SKM-1 treated with dmso at 0.1 percent for 144 hours (cell line): ENCODE measurements at regions not wholly inside any gene's neighbourhood (a gene's known extent, or its start where the extent isn't known, plus 50 kb on each side); places are given as distances from the start of the nearest gene placed in this dataset.

Experiments
- DNase-seq: peaks from one replicate; lab custom pipeline; 2025; ENCODE audit not compliant: unreplicated experiment; lab: John Stamatoyannopoulos, UW

DNA sequence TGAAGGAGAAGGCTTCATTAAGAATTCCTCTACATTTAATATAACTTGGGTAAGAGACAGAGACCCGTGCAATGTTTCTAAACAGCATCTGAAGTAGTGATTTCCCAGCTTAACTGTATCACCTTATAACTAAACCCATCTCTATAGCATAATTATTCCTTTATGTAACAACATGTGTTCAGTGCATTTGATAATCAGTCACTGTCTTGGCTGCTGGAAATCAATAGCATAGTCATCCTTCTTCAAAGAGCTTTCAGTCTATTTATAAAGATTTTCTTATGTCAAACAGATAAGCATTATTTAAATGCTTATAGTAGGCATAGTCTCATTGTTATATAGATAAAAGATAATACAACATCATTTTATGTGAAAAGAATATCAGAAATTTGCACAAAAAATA, 80.1 kb upstream of the TYRP1 start:
- no peak for DNase-seq

DNA sequence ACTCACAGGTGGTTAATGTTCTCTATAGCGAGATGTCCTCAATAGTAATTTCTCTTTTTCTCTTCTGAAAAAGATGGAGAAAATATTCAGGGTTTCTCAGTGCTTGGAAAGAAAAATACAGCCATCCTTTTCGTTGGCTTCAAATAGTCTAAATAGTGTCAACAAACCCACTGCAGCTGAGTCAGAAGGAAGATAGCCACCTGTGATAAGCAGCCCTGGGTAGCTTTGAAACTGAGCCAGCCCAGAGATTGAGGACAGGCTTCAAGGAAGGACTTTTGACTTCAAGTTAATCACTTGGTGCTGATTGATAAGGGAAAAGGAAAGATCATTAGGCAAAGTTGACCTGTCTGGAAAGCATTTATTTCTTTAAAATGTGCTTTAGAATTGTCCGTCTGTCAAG, 78.7 kb upstream of the TYRP1 start:
- no peak for DNase-seq

DNA sequence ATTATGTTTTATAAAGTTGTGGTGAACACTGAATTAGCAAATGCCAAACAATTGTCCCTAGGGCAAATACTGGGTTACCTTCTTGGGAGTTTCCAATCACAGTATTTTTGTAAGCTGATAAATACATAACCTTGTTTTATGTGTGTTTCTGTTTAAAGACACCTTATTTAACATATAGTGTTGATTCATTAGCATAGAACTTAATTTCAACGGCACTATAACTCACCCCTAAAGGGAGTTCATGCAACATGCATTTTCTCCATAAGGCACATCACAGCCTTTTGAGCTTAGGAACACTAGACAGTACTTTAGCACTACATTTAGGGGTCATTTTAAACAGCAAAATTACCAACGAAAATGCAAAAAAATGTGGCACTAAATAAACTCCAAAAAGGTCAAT, 74.2 kb upstream of the TYRP1 start:
- DNase-seq = no peak

DNA sequence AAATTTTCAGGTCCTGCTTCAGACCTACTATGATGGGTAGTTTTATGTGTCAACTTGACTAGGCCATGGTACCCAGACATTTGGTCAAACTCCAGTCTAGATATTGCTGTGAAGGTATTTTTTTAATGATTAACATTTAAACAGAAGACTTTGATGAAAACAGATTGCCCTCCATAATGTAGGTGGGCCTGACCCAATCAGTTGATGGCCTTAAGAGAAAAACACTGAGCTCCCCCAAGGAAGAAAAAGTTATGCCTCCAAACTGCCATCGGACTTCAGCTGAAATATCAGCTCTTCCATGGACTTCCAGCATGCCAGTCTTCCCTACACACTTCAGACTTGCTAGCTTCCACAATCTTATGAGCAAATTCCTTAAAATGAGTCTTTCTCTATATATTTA, 67.3 kb upstream of the TYRP1 start:
- no peak for DNase-seq

DNA sequence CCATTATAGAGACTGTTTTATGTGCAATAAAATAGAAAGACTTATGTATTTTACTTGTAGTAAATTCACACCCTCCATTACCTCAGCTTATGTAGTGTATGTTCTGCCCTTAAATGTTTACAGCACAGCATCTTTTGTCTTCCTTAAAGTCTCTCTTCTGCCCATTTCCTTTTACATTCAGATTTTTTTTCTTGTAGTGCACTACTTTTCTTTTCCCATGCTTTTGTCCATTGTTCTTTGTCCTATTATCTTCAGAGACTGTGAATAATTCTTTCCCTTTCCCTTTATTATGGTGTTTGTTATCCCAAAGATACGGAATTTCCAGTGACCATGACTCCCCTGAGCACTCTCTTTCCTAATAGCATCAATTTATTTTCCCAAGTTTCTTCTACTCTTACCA, 66.1 kb upstream of the TYRP1 start:
- no peak for DNase-seq

DNA sequence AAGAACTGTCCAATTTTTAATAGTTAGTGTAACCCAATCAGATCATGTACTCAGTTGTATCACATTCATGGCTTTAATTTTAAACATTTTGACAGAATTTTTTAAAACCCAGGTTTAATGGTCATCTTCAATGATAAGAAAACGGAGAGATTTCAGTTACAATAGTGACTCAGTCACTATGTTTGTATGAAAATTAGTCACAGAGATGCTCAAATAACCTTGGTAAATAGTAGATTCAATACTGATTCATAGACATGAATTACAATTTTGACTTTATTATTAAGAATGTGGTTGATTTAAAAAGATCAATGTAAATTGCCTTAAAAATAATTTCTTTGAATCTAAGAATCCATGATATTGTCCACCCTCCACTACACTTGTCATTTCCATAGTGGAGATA, 64.6 kb upstream of the TYRP1 start:
- DNase-seq = no peak

DNA sequence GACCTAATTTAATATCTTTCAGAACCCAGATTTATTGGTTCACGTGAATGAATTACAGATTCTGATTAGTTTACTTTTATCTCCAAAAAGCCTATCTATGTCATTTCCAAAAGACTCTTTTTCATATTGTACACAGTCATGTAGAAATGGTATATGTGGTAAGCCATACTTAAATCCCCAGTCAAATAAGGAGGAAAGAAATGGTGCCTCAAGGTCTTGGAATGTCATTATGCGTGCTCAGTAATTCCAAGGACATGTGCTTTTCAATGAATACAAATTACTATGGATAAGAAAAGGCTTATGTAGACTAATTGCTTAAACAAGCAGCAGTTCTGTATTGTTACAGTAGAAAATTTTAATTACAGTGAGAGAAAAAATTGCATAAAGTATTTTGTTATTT, 64.1 kb upstream of the TYRP1 start:
- DNase-seq = no peak

DNA sequence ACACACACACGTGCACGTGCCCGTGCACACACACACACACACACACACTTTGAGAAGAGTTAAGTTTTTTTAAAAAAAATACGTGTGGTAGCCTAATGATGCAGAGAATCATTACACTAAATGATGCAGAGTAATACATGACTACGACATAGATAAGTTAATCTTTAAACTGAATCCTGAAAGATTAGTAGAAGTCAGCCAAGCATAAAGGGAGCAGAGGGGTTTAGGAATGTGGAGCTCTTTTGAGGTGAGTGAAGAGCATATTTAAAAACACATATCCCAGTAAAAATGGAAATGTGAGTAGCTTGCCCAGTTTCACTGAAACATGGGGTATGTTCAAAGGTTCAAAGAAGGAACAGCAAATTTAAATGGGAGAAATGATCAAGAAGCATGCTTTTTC, 61.3 kb upstream of the TYRP1 start:
- DNase-seq = no peak

DNA sequence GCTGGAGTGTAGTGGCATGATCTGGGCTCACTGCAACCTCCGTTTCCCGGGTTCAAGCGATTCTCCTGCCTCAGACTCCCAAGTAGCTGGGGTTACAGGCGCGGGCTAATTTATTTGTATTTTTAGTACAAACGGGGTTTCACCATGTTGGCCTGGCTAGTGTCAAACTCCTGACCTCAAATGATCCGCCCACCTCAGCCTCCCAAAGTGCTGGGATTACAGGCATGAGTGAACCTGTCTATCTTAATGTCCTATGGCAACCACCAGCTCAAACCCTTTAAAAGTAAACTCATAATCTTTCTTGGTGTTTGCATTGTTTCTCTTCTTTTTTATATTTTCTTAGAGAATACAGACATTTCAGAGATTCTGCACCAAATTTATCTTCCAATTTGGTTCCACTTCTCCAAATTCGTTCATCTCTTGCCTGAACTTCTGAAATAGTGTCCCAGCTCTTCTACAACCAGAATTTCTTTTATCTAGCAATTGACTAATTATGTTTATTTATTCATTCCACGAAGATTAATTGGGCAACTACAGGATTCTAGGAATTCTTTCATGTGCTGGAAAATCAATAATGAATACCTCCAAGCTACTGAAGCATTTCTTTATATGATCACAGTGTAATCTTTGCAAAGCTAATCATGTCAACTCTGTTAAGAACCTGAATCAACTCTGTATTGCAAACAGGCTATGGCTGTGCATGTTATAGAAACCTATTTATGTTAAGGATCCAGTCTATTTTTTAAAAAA, 60.0 kb upstream of the TYRP1 start:
- DNase-seq = no peak

DNA sequence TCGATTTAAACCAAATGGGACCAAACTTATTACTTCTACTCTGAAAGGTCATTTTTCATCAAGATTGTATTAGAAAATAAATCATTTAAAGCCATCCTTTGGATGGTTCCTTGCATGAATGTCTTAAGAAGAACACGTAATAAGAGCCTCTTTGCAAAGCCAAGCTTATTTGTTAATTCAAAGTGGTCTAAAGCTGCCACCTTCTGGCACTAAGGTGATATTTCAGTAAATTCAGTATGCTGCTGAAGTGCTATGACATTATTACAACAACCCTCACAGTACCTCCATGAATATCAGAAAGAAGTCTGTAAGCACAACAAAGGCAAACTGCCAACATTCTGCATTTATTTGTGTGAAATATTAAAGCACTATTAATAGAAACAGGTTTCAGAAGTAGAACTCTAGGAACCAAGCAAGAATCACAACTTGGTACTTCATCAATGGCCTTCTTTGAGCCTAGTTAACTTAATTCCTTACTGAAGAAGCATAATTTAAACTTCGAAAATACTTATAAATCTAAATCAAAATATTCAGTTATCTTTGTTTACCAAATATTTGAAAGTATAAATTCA, 53.1 kb upstream of the TYRP1 start:
- DNase-seq = peak; percentile 17

DNA sequence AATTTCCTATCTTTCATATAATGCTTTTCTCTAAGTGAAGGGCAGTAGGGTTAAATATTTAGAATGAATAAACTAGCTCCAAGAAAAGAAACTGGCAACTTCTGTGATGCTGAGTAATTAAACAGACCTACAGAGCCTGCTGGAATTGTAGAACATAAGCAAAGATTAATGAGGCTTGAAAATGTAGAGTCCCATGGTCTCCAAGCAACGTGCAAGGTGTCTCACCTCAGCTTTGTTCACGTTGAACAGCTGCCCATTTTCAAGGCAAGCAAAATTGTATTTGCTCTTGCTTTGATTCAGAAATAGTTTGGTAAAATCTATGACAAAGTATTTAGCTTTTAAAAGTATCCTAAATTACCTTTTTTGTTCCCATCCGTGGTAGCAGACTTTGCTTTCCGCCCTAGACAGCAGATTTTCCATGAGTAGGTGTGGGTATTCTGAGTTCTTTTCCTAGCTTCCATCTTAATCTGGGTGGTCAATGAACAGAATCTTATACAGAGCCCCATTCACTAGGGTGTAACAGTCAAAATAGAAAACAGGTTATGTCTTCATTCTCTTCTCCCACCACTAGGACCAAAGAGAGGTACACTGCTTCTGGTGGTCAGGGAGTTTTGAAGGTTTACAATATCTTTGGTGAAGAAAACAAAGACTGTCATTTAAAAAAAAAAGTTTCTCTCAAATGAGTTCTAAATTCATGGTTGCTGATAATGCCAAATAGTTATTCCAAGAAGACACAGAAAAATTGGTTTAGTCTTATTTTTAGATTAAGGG, 52.1 kb upstream of the TYRP1 start:
- DNase-seq = no peak
